K562 (cell line): ENCODE measurements at regions not wholly inside any gene's neighbourhood (a gene's known extent, or its start where the extent isn't known, plus 50 kb on each side); places are given as distances from the start of the nearest gene placed in this dataset.

Experiments
- ATAC-seq: fragments of 200-7000 bp; cut with Tn5 transposase; 3 replicates; pipeline ENCODE4 v1.9.1; 2020; ENCODE audit warnings: moderate library complexity
- BruUV-seq: library from RNA; stranded (reverse); fragments of 400-500 nt; replicated peaks from 2 replicates; lab custom pipeline; 2021; lab: Mats Ljungman, UMichigan
- CTCF ChIA-PET: fragments of 300-600 bp; formaldehyde crosslinking; extraction: SDS; loops from one replicate; lab custom pipeline; 2021; ENCODE audit warnings: low intra/inter-chr PET ratio; lab: Yijun Ruan, JAX
- POLR2A ChIA-PET: fragments of 300-600, 350-650 bp; sonication (Branson Sonifier 250); formaldehyde crosslinking; extraction: SDS; loops from one replicate; lab custom pipeline; 2021; ENCODE audit warnings: antibody characterized with exemption, inconsistent platforms; lab: Yijun Ruan, JAX
- DNase-seq, 4 experiments: peaks; one replicate each; pipeline versions ENCODE4 v3.0.0 to v3.0.0-alpha.2; 2011 to 2018; ENCODE audit warnings: low spot score in 3 of 4, mixed read lengths in 3 of 4; ENCODE audit errors: extremely low read depth in 1 of 4
- FAIRE-seq: peaks from 2 replicates; lab custom pipeline; 2011; peaks lifted over from hg19 to GRCh38; lab: Jason Lieb, UNC
- H2AFZ ChIP-seq: 2 replicates; pipeline ENCODE4 v1.6.0; 2011; ENCODE audit warnings: low read depth, low read length, control low read depth, inconsistent platforms
- H3K27ac ChIP-seq: fragments of 200-600 bp; 3 replicates; pipeline ENCODE4 v1.8.0; 2011; ENCODE audit warnings: low read depth, mild to moderate bottlenecking, control low read depth, inconsistent platforms, low read length, moderate library complexity, mixed read lengths; ENCODE audit errors: extremely low read depth
- H3K27me3 ChIP-seq, 2 experiments: fragments of 300-600 bp in 1 of 2; 2 replicates in 1 of 2; 3 replicates in 1 of 2; pipeline versions ENCODE4 v1.6.0 to v1.8.0; 2011; ENCODE audit warnings: inconsistent platforms in 2 of 2, low read length in 2 of 2, mild to moderate bottlenecking in 1 of 2, mixed read lengths in 1 of 2, moderate library complexity in 1 of 2; ENCODE audit not compliant: control insufficient read depth in 2 of 2, insufficient read depth in 2 of 2
- H3K36me3 ChIP-seq: fragments of 300-600 bp; 3 replicates; pipeline ENCODE4 v1.8.0; 2011; ENCODE audit warnings: mild to moderate bottlenecking, low read length, inconsistent platforms; ENCODE audit not compliant: control insufficient read depth, insufficient read depth
- H3K4me1 ChIP-seq, 2 experiments: fragments of 200-600 bp in 1 of 2; replicated peaks in 1 of 2; 2 replicates in 1 of 2; 3 replicates in 1 of 2; pipeline versions ENCODE4 v1.5.1 to v1.8.0; 2011; ENCODE audit warnings: inconsistent platforms in 2 of 2, low read length in 2 of 2, mild to moderate bottlenecking in 1 of 2, mixed read lengths in 1 of 2, moderate library complexity in 1 of 2; ENCODE audit not compliant: control insufficient read depth in 2 of 2, insufficient read depth in 2 of 2
- H3K4me2 ChIP-seq: 2 replicates; pipeline ENCODE4 v1.6.1; 2011; ENCODE audit warnings: low read length, control low read depth, inconsistent platforms, mixed read lengths; ENCODE audit not compliant: insufficient read depth
- H3K4me3 ChIP-seq: fragments of 200-600 bp; sonication (generic), shearing (Covaris generic); 2 replicates; pipeline ENCODE4 v1.5.1; 2016; ENCODE audit warnings: control low read depth, inconsistent platforms
- H3K79me2 ChIP-seq: fragments of 200-600 bp; 3 replicates; pipeline ENCODE4 v1.8.0; 2011; ENCODE audit warnings: low read length, inconsistent platforms; ENCODE audit not compliant: control insufficient read depth, insufficient read depth
- H3K9ac ChIP-seq, 2 experiments: 2 replicates each; pipeline versions ENCODE4 v1.6.0 to v1.6.1; 2011; ENCODE audit warnings: low read depth in 2 of 2, low read length in 2 of 2, control low read depth in 1 of 2, inconsistent platforms in 1 of 2, mild to moderate bottlenecking in 1 of 2, mixed read lengths in 1 of 2; ENCODE audit not compliant: insufficient read depth in 1 of 2
- H3K9me1 ChIP-seq: one replicate; pipeline ENCODE4 v1.6.0; 2011; ENCODE audit warnings: inconsistent platforms, mild to moderate bottlenecking, low read length, moderate library complexity; ENCODE audit not compliant: control insufficient read depth, insufficient read depth
- H3K9me3 ChIP-seq: replicated peaks from 2 replicates; pipeline ENCODE4 v1.5.1; 2011; ENCODE audit warnings: low read depth, low read length, inconsistent platforms; ENCODE audit not compliant: control insufficient read depth, insufficient read depth
- H4K20me1 ChIP-seq: replicated peaks from 2 replicates; pipeline ENCODE4 v1.6.1; 2011; ENCODE audit warnings: low read length, inconsistent platforms, mixed read lengths; ENCODE audit not compliant: control insufficient read depth, insufficient read depth
- BRD9 ChIP-seq: fragments of 450-650 bp; IDR thresholded peaks from 2 replicates; pipeline ENCODE4 v1.6.1; 2018; ENCODE audit warnings: low read depth; ENCODE audit not compliant: partially characterized antibody
- FOXA1 ChIP-seq: fragments of 450-650 bp; IDR thresholded peaks from 2 replicates; pipeline ENCODE4 v1.6.1; 2016; ENCODE audit warnings: mild to moderate bottlenecking, borderline replicate concordance
- HDGF ChIP-seq: fragments of 450-650 bp; IDR thresholded peaks from 2 replicates; pipeline ENCODE4 v1.6.1; 2016
- HOXB6 ChIP-seq: fragments of 250-450 bp; sonication (Bioruptor Pico); IDR thresholded peaks from 2 replicates; pipeline ENCODE4 v1.5.1; 2022; ENCODE audit warnings: mild to moderate bottlenecking, borderline replicate concordance
- LEF1 ChIP-seq: fragments of 450-650 bp; IDR thresholded peaks from 2 replicates; pipeline ENCODE4 v1.6.1; 2016; ENCODE audit warnings: mild to moderate bottlenecking
- MBD2 ChIP-seq: sonication (generic); IDR thresholded peaks from 2 replicates; pipeline ENCODE4 v1.6.1; 2016; ENCODE audit warnings: low read depth, borderline replicate concordance
- MYNN ChIP-seq, 2 experiments: sonication (generic); formaldehyde crosslinking in 1 of 2; IDR thresholded peaks; 2 replicates each; pipeline versions ENCODE4 v1.5.0 to v1.6.1; 2016 to 2020; ENCODE audit warnings: antibody characterized with exemption in 1 of 2, missing genetic modification reagents in 1 of 2
- TAF9B ChIP-seq: fragments of 450-650 bp; IDR thresholded peaks from 2 replicates; pipeline ENCODE4 v1.6.1; 2018; ENCODE audit warnings: mild to moderate bottlenecking; ENCODE audit not compliant: partially characterized antibody
- ZBED1 ChIP-seq: IDR thresholded peaks from 2 replicates; pipeline ENCODE4 v1.6.1; 2014
- ZNF146 ChIP-seq: IDR thresholded peaks from one replicate; pipeline ENCODE4 v1.6.1; 2018; ENCODE audit warnings: missing compliant biosample characterization; ENCODE audit not compliant: unreplicated experiment
- ZNF165 ChIP-seq: fragments of 250-450 bp; sonication (Bioruptor Pico); IDR thresholded peaks from 2 replicates; pipeline ENCODE4 v1.4.0; 2020; ENCODE audit warnings: borderline replicate concordance
- ZNF583 ChIP-seq: fragments of 250-450 bp; sonication (Bioruptor Pico); IDR thresholded peaks from 2 replicates; pipeline ENCODE4 v1.4.0; 2020
- ZNF644 ChIP-seq: fragments of 200-800 bp; sonication (Bioruptor generic); IDR thresholded peaks from 2 replicates; pipeline ENCODE4 v1.6.1; 2016; ENCODE audit warnings: low read depth, missing genetic modification characterization, missing compliant biosample characterization
- WGBS: fragments of 100-300 bp; shearing (Covaris generic); methylation state at CpG from one replicate; pipeline ENCODE4 v1.1.6; 2016; ENCODE audit warnings: low coverage, mixed read lengths; ENCODE audit not compliant: insufficient coverage; ENCODE audit errors: missing lambda C conversion rate; 5-methylcytosine and 5-hydroxymethylcytosine counted together
- in situ Hi-C: fragments of 300-500 bp; cut with MboI; formaldehyde crosslinking; loops from 4 replicates; pipeline ENCODE4 v1.15.0; 2018; ENCODE audit warnings: inconsistent platforms, mixed read lengths
- intact Hi-C: fragments of 100-400 bp; cut with micrococcal nuclease; formaldehyde crosslinking; loops from 2 replicates; pipeline ENCODE4 v1.14.2; 2022
- TF ChIP-seq, protein P1 (sequence below): fragments of 450-650 bp; IDR thresholded peaks from 2 replicates; pipeline ENCODE4 v1.6.1; 2018; ENCODE audit warnings: mild to moderate bottlenecking, low read depth; ENCODE audit not compliant: partially characterized antibody
- TF ChIP-seq, protein P2 (sequence below): fragments of 450-650 bp; formaldehyde crosslinking; IDR thresholded peaks from 2 replicates; pipeline ENCODE4 v1.4.0; 2020; ENCODE audit warnings: mild to moderate bottlenecking, moderate library complexity
- TF ChIP-seq, protein P3 (sequence below): fragments of 450-650 bp; formaldehyde crosslinking; IDR thresholded peaks from 2 replicates; pipeline ENCODE4 v1.4.0; 2022; ENCODE audit warnings: missing genetic modification characterization
- TF ChIP-seq, protein P4 (sequence below), 3 experiments: IDR thresholded peaks in 2 of 3; conservative IDR thresholded peaks in 1 of 3; 2 replicates each; pipeline ENCODE4 v1.5.1; 2011 to 2012; ENCODE audit warnings: low read length in 3 of 3, mild to moderate bottlenecking in 3 of 3, control low read depth in 2 of 3, improper control_type of control experiment in 1 of 3, inconsistent platforms in 1 of 3, low read depth in 1 of 3, mixed read lengths in 1 of 3, moderate library complexity in 1 of 3; ENCODE audit not compliant: insufficient read depth in 2 of 3

DNA sequence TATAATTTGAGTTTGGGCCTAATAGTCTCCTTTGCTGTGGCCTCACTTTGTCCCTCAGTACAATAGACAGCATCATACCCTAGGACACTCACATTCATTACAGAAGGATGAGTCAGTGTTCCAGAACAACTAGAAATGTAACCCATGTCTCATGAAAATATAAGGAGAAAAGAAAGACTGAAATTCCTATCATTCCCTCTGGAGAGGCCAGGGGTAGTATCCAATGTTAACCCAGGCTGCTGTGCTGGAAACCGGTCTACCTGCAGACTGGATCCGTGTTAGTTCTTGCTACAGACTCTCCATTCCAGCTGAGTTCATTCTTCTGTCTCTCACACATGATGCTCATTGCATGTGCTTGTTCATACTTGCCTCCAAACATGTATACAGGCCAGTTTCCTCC is 75.8 kb upstream of the HOXC13 start (continued):
- TF ChIP-seq FOXA1: no peak
- no peak for TF ChIP-seq MBD2
- TF ChIP-seq LEF1: no peak
- TF ChIP-seq MYNN (IDR thresholded peaks at IDR 0.05): no peak
- no peak for TF ChIP-seq MYNN (CRISPR knock-in tag; IDR thresholded peaks at IDR 0.05)
- TF ChIP-seq ZNF583: no peak
- no peak for TF ChIP-seq HOXB6

DNA sequence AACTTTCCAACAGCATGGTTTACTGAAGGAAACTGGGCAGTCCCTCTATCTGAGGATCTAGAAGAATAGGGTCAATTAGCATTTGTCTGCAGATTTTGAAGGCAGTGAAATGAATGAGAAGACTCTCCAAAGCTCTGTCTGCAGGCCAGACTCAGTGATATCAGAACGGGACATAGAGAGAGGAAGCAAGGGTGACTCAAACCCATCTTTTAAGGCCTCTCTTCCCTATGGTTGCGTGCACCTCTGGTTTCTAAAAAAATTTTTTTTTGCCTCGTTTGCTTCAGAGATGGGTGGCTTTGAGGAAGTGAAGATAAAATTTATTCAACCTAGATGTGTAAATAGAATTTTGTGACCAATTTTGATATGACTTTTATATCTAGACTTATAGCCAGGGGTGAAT is 71.9 kb upstream of the HOXC13 start:
- ChIA-PET POLR2A (no interaction called here), CTCF (no interaction called here)
- ATAC-seq: no peak
- no peak for DNase-seq
- in situ Hi-C loops (no loop called here), intact Hi-C loops (no loop called here)
- Histone ChIP-seq H3K27me3 (peaks cover 5 to 9% of the 10 kb centered on the region in 2 experiments; a peak in 3 of 5 replicates), H3K4me1 (no peaks in the 10 kb centered on the region; a peak in 2 of 5 replicates), H3K27ac (no peak overlapping the region), H3K36me3 (no peaks in the 10 kb centered on the region), H3K79me2 (no peaks in the 10 kb centered on the region), H3K9me3 (no peaks in the 10 kb centered on the region), H3K9me1 (no peaks in the 10 kb centered on the region), H3K4me3 (no peak overlapping the region), H3K4me2 (no peak overlapping the region), H4K20me1 (no peaks in the 10 kb centered on the region), H3K9ac (no peak overlapping the region), H2AFZ (no peak overlapping the region)
- no peak for FAIRE-seq
- BruUV-seq: no TSS peak
- 3% methylated on average over 3 of the region's 3 CpGs for WGBS
- TF ChIP-seq TAF9B (no peak), HDGF (no peak), ZNF146 (CRISPR knock-in tag) (no peak), ZNF165 (CRISPR knock-in tag) (no peak), ZBED1 (no peak), BRD9 (no peak), ZNF644 (tag) (no peak)
- TF ChIP-seq, protein P1, sequence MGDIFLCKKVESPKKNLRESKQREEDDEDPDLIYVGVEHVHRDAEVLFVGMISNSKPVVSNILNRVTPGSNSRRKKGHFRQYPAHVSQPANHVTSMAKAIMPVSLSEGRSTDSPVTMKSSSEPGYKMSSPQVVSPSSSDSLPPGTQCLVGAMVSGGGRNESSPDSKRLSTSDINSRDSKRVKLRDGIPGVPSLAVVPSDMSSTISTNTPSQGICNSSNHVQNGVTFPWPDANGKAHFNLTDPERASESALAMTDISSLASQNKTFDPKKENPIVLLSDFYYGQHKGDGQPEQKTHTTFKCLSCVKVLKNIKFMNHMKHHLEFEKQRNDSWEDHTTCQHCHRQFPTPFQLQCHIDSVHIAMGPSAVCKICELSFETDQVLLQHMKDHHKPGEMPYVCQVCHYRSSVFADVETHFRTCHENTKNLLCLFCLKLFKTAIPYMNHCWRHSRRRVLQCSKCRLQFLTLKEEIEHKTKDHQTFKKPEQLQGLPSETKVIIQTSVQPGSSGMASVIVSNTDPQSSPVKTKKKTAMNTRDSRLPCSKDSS: no peak
- TF ChIP-seq, protein P2, sequence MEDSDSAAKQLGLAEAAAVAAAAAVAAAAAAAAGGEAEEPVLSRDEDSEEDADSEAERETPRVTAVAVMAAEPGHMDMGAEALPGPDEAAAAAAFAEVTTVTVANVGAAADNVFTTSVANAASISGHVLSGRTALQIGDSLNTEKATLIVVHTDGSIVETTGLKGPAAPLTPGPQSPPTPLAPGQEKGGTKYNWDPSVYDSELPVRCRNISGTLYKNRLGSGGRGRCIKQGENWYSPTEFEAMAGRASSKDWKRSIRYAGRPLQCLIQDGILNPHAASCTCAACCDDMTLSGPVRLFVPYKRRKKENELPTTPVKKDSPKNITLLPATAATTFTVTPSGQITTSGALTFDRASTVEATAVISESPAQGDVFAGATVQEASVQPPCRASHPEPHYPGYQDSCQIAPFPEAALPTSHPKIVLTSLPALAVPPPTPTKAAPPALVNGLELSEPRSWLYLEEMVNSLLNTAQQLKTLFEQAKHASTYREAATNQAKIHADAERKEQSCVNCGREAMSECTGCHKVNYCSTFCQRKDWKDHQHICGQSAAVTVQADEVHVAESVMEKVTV: no peak
- TF ChIP-seq, protein P3, sequence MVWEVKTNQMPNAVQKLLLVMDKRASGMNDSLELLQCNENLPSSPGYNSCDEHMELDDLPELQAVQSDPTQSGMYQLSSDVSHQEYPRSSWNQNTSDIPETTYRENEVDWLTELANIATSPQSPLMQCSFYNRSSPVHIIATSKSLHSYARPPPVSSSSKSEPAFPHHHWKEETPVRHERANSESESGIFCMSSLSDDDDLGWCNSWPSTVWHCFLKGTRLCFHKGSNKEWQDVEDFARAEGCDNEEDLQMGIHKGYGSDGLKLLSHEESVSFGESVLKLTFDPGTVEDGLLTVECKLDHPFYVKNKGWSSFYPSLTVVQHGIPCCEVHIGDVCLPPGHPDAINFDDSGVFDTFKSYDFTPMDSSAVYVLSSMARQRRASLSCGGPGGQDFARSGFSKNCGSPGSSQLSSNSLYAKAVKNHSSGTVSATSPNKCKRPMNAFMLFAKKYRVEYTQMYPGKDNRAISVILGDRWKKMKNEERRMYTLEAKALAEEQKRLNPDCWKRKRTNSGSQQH (CRISPR knock-in tag): no peak
- TF ChIP-seq, protein P4, sequence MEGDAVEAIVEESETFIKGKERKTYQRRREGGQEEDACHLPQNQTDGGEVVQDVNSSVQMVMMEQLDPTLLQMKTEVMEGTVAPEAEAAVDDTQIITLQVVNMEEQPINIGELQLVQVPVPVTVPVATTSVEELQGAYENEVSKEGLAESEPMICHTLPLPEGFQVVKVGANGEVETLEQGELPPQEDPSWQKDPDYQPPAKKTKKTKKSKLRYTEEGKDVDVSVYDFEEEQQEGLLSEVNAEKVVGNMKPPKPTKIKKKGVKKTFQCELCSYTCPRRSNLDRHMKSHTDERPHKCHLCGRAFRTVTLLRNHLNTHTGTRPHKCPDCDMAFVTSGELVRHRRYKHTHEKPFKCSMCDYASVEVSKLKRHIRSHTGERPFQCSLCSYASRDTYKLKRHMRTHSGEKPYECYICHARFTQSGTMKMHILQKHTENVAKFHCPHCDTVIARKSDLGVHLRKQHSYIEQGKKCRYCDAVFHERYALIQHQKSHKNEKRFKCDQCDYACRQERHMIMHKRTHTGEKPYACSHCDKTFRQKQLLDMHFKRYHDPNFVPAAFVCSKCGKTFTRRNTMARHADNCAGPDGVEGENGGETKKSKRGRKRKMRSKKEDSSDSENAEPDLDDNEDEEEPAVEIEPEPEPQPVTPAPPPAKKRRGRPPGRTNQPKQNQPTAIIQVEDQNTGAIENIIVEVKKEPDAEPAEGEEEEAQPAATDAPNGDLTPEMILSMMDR (IDR thresholded peaks at IDR 0.05 in 2 of 3, conservative IDR thresholded peaks at IDR 0.05 in 1 of 3; ENCODE audit: insufficient read depth in 2 of 3, low read depth in 1 of 3, low read length in 3 of 3): no peak
